Aorta (tissue), 5 donors: ENCODE measurements at regions not wholly inside any gene's neighbourhood (a gene's known extent, or its start where the extent isn't known, plus 50 kb on each side); places are given as distances from the start of the nearest gene placed in this dataset.

Experiments
- ATAC-seq: fragments of 200-7000 bp; cut with Tn5 transposase; one replicate; pipeline ENCODE4 v1.9.1; 2022; ENCODE audit warnings: moderate library complexity; ENCODE audit not compliant: low FRiP score
- DNase-seq, 2 donors: peaks; one replicate each; pipeline ENCODE4 v3.0.0-alpha.2; 2020
- H3K27ac ChIP-seq, 2 donors: one replicate each; pipeline ENCODE4 v1.5.1; 2013; ENCODE audit warnings: low read length in 2 of 2, mild to moderate bottlenecking in 2 of 2, moderate library complexity in 2 of 2, control low read depth in 1 of 2, inconsistent platforms in 1 of 2, low read depth in 1 of 2
- H3K27me3 ChIP-seq, 2 donors: one replicate each; pipeline ENCODE4 v1.6.1; 2013; ENCODE audit warnings: control low read depth in 1 of 2, low read length in 1 of 2, mild to moderate bottlenecking in 1 of 2, moderate library complexity in 1 of 2; ENCODE audit not compliant: insufficient read depth in 2 of 2, control insufficient read depth in 1 of 2
- H3K36me3 ChIP-seq, 2 donors: one replicate each; pipeline ENCODE4 v1.6.1; 2013; ENCODE audit warnings: control low read depth in 1 of 2, low read length in 1 of 2, mild to moderate bottlenecking in 1 of 2; ENCODE audit not compliant: insufficient read depth in 2 of 2, control insufficient read depth in 1 of 2
- H3K4me1 ChIP-seq, 2 donors: one replicate each; pipeline ENCODE4 v1.6.1; 2013; ENCODE audit warnings: low read length in 2 of 2, control low read depth in 1 of 2, mild to moderate bottlenecking in 1 of 2, moderate library complexity in 1 of 2; ENCODE audit not compliant: insufficient read depth in 2 of 2, control insufficient read depth in 1 of 2
- H3K4me3 ChIP-seq, 2 donors: one replicate each; pipeline ENCODE4 v1.5.1; 2013; ENCODE audit warnings: low read length in 2 of 2, control low read depth in 1 of 2, mild to moderate bottlenecking in 1 of 2
- H3K9me3 ChIP-seq: one replicate; pipeline ENCODE4 v1.6.1; 2013; ENCODE audit warnings: mild to moderate bottlenecking, low read length; ENCODE audit not compliant: control insufficient read depth
- WGBS, 2 donors: extraction: QIAGEN DNeasy Blood & Tissue Kit; methylation state at CpG; one replicate each; pipeline ENCODE4 v1.1.7; 2013; 5-methylcytosine and 5-hydroxymethylcytosine counted together
- intact Hi-C, 2 donors: fragments of 100-400 bp; cut with DNase I; formaldehyde crosslinking; loops; one replicate each; pipeline versions ENCODE4 v1.14.2 to v1.15.0; 2022
- donor health status: healthy with polysubstance abuse.
- donor health status: Bipolar disorder and iron deficiency.
- donor health status: DM: no; HTN: no; CAD: no.
- donor health status: DM: no; HTN: no; CAD: no.
- donor health status: DM: yes; HTN: yes; CAD: no.

GRCh38 chr4:95644417-95644816 lies 95.6 kb upstream of the UNC5C start:
- Histone ChIP-seq H3K27me3 (no peaks in the 10 kb centered on the region), H3K36me3 (no peaks in the 10 kb centered on the region), H3K4me1 (no peaks in the 10 kb centered on the region), H3K4me3 (no peak overlapping the region), H3K9me3 (no peaks in the 10 kb centered on the region), H3K27ac (no peak overlapping the region)
- DNase-seq = no peak
- intact Hi-C loops = no loop called here
- no peak for ATAC-seq

DNA sequence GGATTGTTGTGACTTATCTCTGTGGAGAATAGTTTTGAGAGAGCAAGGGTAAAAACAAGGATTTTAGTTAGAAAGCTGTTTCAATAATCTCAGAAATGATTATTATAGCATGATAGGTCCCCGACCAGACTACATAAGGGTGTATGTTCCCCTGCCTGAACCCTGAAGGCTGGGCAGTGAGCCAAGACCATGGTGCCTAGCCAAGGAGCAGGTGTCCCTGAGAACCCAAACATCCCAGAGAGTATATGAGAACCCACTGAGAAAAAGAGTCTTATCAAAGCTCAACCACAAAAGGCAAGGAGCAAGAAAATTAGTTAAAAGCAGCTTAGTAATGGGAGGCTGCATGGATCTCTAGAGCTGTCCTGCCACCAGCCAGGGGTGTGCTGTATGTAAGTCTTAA lies 94.9 kb upstream of the UNC5C start:
- Histone ChIP-seq H3K36me3 (no peaks in the 10 kb centered on the region), H3K9me3 (no peaks in the 10 kb centered on the region), H3K27me3 (no peaks in the 10 kb centered on the region), H3K4me3 (no peak overlapping the region), H3K27ac (no peak overlapping the region), H3K4me1 (no peaks in the 10 kb centered on the region)
- intact Hi-C loops = no loop called here
- no peak for DNase-seq
- no peak for ATAC-seq
- 53% methylated on average over 1 of the region's 1 CpG for WGBS, 2 donors

- DNase-seq = no peak
- no peaks in the 10 kb centered on the region for H3K9me3 ChIP-seq
- H3K27ac ChIP-seq = no peak overlapping the region
- no peaks in the 10 kb centered on the region for H3K27me3 ChIP-seq
- intact Hi-C loops = no loop called here
- no peaks in the 10 kb centered on the region for H3K4me1 ChIP-seq
- H3K4me3 ChIP-seq = no peak overlapping the region
- WGBS, 2 donors = 89 to 92% methylated on average over 7 of the region's 7 CpGs
- H3K36me3 ChIP-seq = no peaks in the 10 kb centered on the region
- no peak for ATAC-seq
Observed at GRCh38 chr4:95641571-95641970, 92.8 kb upstream of the UNC5C start.

GRCh38 chr4:95640311-95640710 lies 91.5 kb upstream of the UNC5C start:
- DNase-seq = no peak
- Histone ChIP-seq H3K9me3 (no peaks in the 10 kb centered on the region), H3K36me3 (no peaks in the 10 kb centered on the region), H3K27me3 (no peaks in the 10 kb centered on the region), H3K27ac (no peak overlapping the region), H3K4me3 (no peak overlapping the region), H3K4me1 (no peaks in the 10 kb centered on the region)
- 98% methylated on average over 3 of the region's 3 CpGs for WGBS, 2 donors
- no peak for ATAC-seq
- intact Hi-C loops = no loop called here

DNA sequence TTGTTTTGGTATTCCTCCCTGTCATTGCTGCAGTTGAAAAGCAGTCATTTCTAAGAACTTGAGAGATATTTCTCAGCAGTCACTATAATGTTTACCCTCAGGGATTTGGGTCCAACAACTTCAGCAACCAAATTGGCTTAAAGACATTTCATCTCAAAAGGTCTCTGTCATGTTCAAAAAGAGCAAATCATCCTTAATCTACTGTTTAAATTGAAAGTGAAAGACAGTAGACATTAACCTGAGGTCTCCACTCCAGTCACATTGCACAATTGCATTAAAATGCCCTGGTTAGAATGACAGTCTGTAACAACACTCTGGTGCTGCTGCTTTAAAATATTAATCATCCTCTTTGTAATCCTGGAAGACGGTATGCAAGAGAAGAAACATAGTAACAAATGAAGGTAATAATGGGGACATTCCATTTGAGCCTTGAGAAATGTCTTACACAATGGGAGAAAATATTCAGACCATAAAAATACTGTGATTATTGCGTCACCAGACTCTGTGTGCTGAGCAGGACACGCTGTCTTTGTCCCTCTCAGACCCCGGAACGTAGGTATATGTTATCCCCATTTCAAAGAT lies 90.2 kb upstream of the UNC5C start:
- Histone ChIP-seq H3K36me3 (no peaks in the 10 kb centered on the region), H3K27ac (no peak overlapping the region), H3K4me1 (no peaks in the 10 kb centered on the region), H3K9me3 (no peaks in the 10 kb centered on the region), H3K4me3 (no peak overlapping the region), H3K27me3 (no peaks in the 10 kb centered on the region)
- ATAC-seq (no peak), DNase-seq (no peak)
- WGBS, 2 donors = 77 to 78% methylated on average over 5 of the region's 5 CpGs
- intact Hi-C loops = no loop called here

DNA sequence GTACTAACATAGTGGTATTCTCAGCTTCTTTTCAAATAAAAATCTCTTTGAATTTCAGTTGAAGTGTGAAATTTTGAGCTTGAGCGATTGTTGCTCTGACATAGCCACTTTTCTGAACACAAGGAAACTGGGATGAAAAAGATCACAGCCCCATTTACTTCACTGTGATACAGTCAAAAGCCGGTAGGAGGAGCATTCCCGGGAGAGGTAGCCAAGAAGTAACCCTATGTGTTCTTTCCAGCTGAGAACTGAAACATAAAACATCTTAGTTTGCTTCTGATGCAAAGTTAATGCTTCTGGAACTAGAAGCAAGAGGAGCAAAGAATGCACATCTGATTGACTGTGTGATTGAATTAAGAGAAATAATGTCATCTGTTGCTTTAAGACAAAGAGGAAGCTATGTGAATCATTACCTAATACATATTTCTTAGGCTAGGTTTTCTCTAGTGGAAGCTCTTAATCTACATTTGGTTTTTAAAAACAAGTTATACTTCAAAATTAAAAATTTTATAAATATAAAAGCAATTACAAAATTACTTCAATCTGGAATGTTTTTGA lies 88.3 kb upstream of the UNC5C start:
- DNase-seq (no peak), ATAC-seq (no peak)
- Histone ChIP-seq H3K9me3 (no peaks in the 10 kb centered on the region), H3K27me3 (no peaks in the 10 kb centered on the region), H3K4me3 (no peak overlapping the region), H3K4me1 (no peaks in the 10 kb centered on the region), H3K36me3 (no peaks in the 10 kb centered on the region), H3K27ac (no peak overlapping the region)
- WGBS, 2 donors = 28 to 31% methylated on average over 3 of the region's 3 CpGs
- intact Hi-C loops = no loop called here

- ATAC-seq = no peak
- no peaks in the 10 kb centered on the region for H3K27me3 ChIP-seq
- intact Hi-C loops = no loop called here
- no peaks in the 10 kb centered on the region for H3K4me1 ChIP-seq
- H3K36me3 ChIP-seq = no peaks in the 10 kb centered on the region
- WGBS, 2 donors = 73 to 96% methylated on average over 2 of the region's 2 CpGs
- H3K4me3 ChIP-seq = no peak overlapping the region
- DNase-seq = no peak
- H3K9me3 ChIP-seq = no peaks in the 10 kb centered on the region
- no peak overlapping the region for H3K27ac ChIP-seq
Observed at GRCh38 chr4:95636061-95636460, 87.3 kb upstream of the UNC5C start.

DNA sequence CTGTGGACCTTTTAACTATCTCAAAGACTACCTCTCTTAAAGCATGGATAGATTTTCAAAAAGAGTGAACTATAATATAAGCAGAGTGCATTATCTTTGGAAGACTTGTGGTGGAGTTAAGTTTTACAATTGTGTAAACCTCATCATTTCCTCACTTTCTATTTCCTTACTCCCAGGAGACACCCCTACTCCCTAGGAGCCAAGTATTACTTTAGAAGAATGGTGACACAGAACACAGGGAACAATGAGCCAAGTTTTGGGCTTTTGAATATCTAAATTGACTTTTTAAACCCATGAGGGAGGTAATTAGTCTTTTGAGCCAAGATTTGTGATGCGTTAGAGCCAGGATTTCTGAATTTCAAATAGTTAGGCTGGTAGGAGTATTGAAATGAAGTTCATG lies 78.9 kb upstream of the UNC5C start:
- Histone ChIP-seq H3K36me3 (no peaks in the 10 kb centered on the region), H3K27ac (no peak overlapping the region), H3K9me3 (no peaks in the 10 kb centered on the region), H3K4me3 (no peak overlapping the region), H3K27me3 (no peaks in the 10 kb centered on the region), H3K4me1 (peaks cover 2 to 4% of the 10 kb centered on the region in 2 donors)
- WGBS, 2 donors = 11 to 13% methylated on average over 1 of the region's 1 CpG
- ATAC-seq (no peak), DNase-seq (no peak)
- intact Hi-C loops = no loop called here

GRCh38 chr4:95627024-95627605 lies 78.3 kb upstream of the UNC5C start:
- no peak for DNase-seq
- Histone ChIP-seq H3K36me3 (no peaks in the 10 kb centered on the region), H3K9me3 (no peaks in the 10 kb centered on the region), H3K27me3 (no peaks in the 10 kb centered on the region), H3K27ac (no peak overlapping the region), H3K4me1 (peaks cover 2 to 4% of the 10 kb centered on the region in 2 donors), H3K4me3 (no peak overlapping the region)
- WGBS, 2 donors = 91 to 93% methylated on average over 1 of the region's 1 CpG
- intact Hi-C loops = no loop called here
- ATAC-seq = no peak
